H9 (cell line): ENCODE measurements at regions not wholly inside any gene's neighbourhood (a gene's known extent, or its start where the extent isn't known, plus 50 kb on each side); places are given as distances from the start of the nearest gene placed in this dataset.

Source experiments
- DNase-seq: peaks from one replicate; pipeline ENCODE4 v3.0.0-alpha.2; 2017
- H2AFZ ChIP-seq: one replicate; pipeline ENCODE4 v1.6.1; 2013; ENCODE audit warnings: mild to moderate bottlenecking, low read length, control low read depth, moderate library complexity
- H2AK5ac ChIP-seq: 2 replicates; pipeline ENCODE4 v1.6.1; 2013; ENCODE audit warnings: low read length, control low read depth, mixed read lengths; ENCODE audit not compliant: insufficient read length
- H2BK120ac ChIP-seq: one replicate; pipeline ENCODE4 v1.6.1; 2013; ENCODE audit warnings: low read depth, mild to moderate bottlenecking, low read length, control low read depth, inconsistent platforms; ENCODE audit not compliant: poor library complexity, severe bottlenecking
- H2BK12ac ChIP-seq: 2 replicates; pipeline ENCODE4 v1.6.1; 2013; ENCODE audit warnings: low read length, control low read depth, mixed read lengths, low read depth; ENCODE audit not compliant: insufficient read length
- H2BK15ac ChIP-seq: 2 replicates; pipeline ENCODE4 v1.6.1; 2013; ENCODE audit warnings: low read depth, low read length, control low read depth
- H2BK20ac ChIP-seq: one replicate; pipeline ENCODE4 v1.6.1; 2013; ENCODE audit warnings: low read depth, mild to moderate bottlenecking, low read length, control low read depth, inconsistent platforms; ENCODE audit not compliant: poor library complexity, severe bottlenecking
- H2BK5ac ChIP-seq: 2 replicates; pipeline ENCODE4 v1.6.1; 2013; ENCODE audit warnings: low read length, control low read depth, mixed read lengths; ENCODE audit not compliant: insufficient read length
- H3K14ac ChIP-seq: 2 replicates; pipeline ENCODE4 v1.6.1; 2013; ENCODE audit warnings: low read length, control low read depth; ENCODE audit not compliant: insufficient read depth
- H3K18ac ChIP-seq: 2 replicates; pipeline ENCODE4 v1.6.1; 2013; ENCODE audit warnings: low read depth, mild to moderate bottlenecking, mixed read lengths, low read length, control low read depth; ENCODE audit not compliant: insufficient read length
- H3K23ac ChIP-seq: 2 replicates; pipeline ENCODE4 v1.6.1; 2013; ENCODE audit warnings: low read length, control low read depth, mixed read lengths, low read depth; ENCODE audit not compliant: insufficient read length
- H3K23me2 ChIP-seq: 2 replicates; pipeline ENCODE4 v1.6.1; 2013; ENCODE audit warnings: low read depth, mild to moderate bottlenecking, mixed read lengths, low read length, control low read depth; ENCODE audit not compliant: insufficient read length, poor library complexity, severe bottlenecking
- H3K27ac ChIP-seq: 2 replicates; pipeline ENCODE4 v1.5.1; 2013; ENCODE audit warnings: low read length, control low read depth, mixed read lengths, low read depth; ENCODE audit not compliant: insufficient read length
- H3K27me3 ChIP-seq: 2 replicates; pipeline ENCODE4 v1.6.1; 2013; ENCODE audit warnings: low read length, control low read depth, inconsistent platforms; ENCODE audit not compliant: insufficient read depth
- H3K4ac ChIP-seq: 2 replicates; pipeline ENCODE4 v1.6.1; 2013; ENCODE audit warnings: low read depth, mild to moderate bottlenecking, control low read depth, inconsistent platforms, low read length, moderate library complexity
- H3K4me1 ChIP-seq: 2 replicates; pipeline ENCODE4 v1.6.1; 2013; ENCODE audit warnings: low read length, control low read depth, inconsistent platforms; ENCODE audit not compliant: insufficient read depth
- H3K4me2 ChIP-seq: 2 replicates; pipeline ENCODE4 v1.6.1; 2013; ENCODE audit warnings: low read length, control low read depth, mixed read lengths; ENCODE audit not compliant: insufficient read length, insufficient read depth
- H3K56ac ChIP-seq: 2 replicates; pipeline ENCODE4 v1.6.1; 2013; ENCODE audit warnings: low read depth, mild to moderate bottlenecking, mixed read lengths, low read length, control low read depth; ENCODE audit not compliant: insufficient read length
- H3K79me1 ChIP-seq: 2 replicates; pipeline ENCODE4 v1.6.1; 2013; ENCODE audit warnings: low read depth, mild to moderate bottlenecking, moderate library complexity, low read length, control low read depth, inconsistent platforms; ENCODE audit not compliant: insufficient read depth, poor library complexity, severe bottlenecking
- H3K79me2 ChIP-seq: 2 replicates; pipeline ENCODE4 v1.6.1; 2013; ENCODE audit warnings: low read length, control low read depth, inconsistent platforms; ENCODE audit not compliant: insufficient read depth
- H3K9ac ChIP-seq: 2 replicates; pipeline ENCODE4 v1.6.1; 2013; ENCODE audit warnings: low read length, control low read depth, mixed read lengths; ENCODE audit not compliant: insufficient read length; ENCODE audit errors: extremely low read depth
- H3K9me3 ChIP-seq: one replicate; pipeline ENCODE4 v1.6.1; 2013; ENCODE audit warnings: low read depth, low read length, inconsistent platforms; ENCODE audit not compliant: control insufficient read depth
- H3T11ph ChIP-seq: one replicate; pipeline ENCODE4 v1.6.1; 2013; ENCODE audit warnings: mild to moderate bottlenecking, low read length, control low read depth, inconsistent platforms
- H4K20me1 ChIP-seq: one replicate; pipeline ENCODE4 v1.6.1; 2013; ENCODE audit not compliant: control insufficient read depth, insufficient read length, insufficient read depth
- H4K5ac ChIP-seq: 2 replicates; pipeline ENCODE4 v1.6.1; 2013; ENCODE audit warnings: low read depth, mild to moderate bottlenecking, mixed read lengths, low read length, control low read depth; ENCODE audit not compliant: insufficient read length
- H4K8ac ChIP-seq: replicated peaks from 2 replicates; pipeline ENCODE4 v1.6.1; 2013; ENCODE audit warnings: low read length, control low read depth, mixed read lengths, low read depth; ENCODE audit not compliant: insufficient read length
- H4K91ac ChIP-seq: 2 replicates; pipeline ENCODE4 v1.6.1; 2013; ENCODE audit warnings: low read depth, mild to moderate bottlenecking, moderate library complexity, mixed read lengths, low read length, control low read depth; ENCODE audit not compliant: insufficient read length
- H3K27ac Mint-ChIP-seq, 3 experiments: 2 replicates in 2 of 3; 3 replicates in 1 of 3; pipeline ENCODE4 v1.8.0; 2020 to 2021; ENCODE audit warnings: mixed read lengths in 3 of 3, mild to moderate bottlenecking in 1 of 3, moderate library complexity in 1 of 3
- H3K27me3 Mint-ChIP-seq: 2 replicates; pipeline ENCODE4 v1.8.0; 2021; ENCODE audit warnings: low read depth, mild to moderate bottlenecking, moderate library complexity, mixed read lengths
- H3K36me3 Mint-ChIP-seq, 3 experiments: 2 replicates in 2 of 3; 3 replicates in 1 of 3; pipeline ENCODE4 v1.8.0; 2020 to 2021; ENCODE audit warnings: low read depth in 3 of 3, mixed read lengths in 3 of 3; ENCODE audit not compliant: insufficient read depth in 1 of 3
- H3K4me1 Mint-ChIP-seq, 2 experiments: 2 replicates each; pipeline ENCODE4 v1.8.0; 2020; ENCODE audit warnings: mixed read lengths in 2 of 2
- H3K4me3 Mint-ChIP-seq, 2 experiments: 2 replicates in 1 of 2; 3 replicates in 1 of 2; pipeline ENCODE4 v1.8.0; 2020 to 2021; ENCODE audit warnings: mild to moderate bottlenecking in 2 of 2, mixed read lengths in 2 of 2, moderate library complexity in 1 of 2
- H3K9me3 Mint-ChIP-seq, 2 experiments: 2 replicates in 1 of 2; 3 replicates in 1 of 2; pipeline ENCODE4 v1.8.0; 2020; ENCODE audit warnings: mild to moderate bottlenecking in 2 of 2, mixed read lengths in 2 of 2, moderate library complexity in 1 of 2
- CTCF ChIP-seq: fragments of 200-600 bp; sonication (generic); conservative IDR thresholded peaks from 3 replicates; pipeline ENCODE4 v1.8.0; 2021; ENCODE audit warnings: antibody characterized with exemption, mild to moderate bottlenecking

DNA sequence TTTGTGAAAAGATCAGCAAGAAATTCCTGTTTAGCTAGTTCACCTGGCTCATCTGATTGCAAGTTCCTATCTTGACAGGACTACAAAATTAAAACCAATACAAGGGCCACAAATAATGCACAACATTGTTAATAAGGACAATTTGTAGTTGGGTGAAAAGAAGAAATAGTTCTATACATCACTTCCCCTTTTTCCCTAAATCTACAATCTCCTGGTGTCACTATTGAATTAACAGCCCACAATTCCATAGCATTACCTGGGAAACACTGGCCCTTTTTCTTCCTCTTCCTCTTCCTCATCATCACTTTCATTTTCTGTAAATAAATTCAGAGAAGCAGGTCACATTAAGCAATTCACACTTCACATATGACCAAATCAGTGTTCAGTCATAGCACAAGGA, 366.9 kb downstream of the FAM72C start:
- H3K4ac ChIP-seq: no peak overlapping the region
- no peaks in the 10 kb centered on the region for H3K23me2 ChIP-seq
- H3T11ph ChIP-seq: no peak overlapping the region
- no peak overlapping the region for H4K8ac ChIP-seq
- no peak overlapping the region for H3K27ac ChIP-seq
- Mint-ChIP-seq H3K4me3 (no peak overlapping the region), H3K4me1 (no peaks in the 10 kb centered on the region), H3K27me3 (no peaks in the 10 kb centered on the region), H3K36me3 (peaks cover 12 to 45% (median 14%) of the 10 kb centered on the region in 3 experiments), H3K27ac (no peak overlapping the region), H3K9me3 (peaks cover 99% of the 10 kb centered on the region in 2 experiments)
- H4K20me1 ChIP-seq: no peaks in the 10 kb centered on the region
- no peaks in the 10 kb centered on the region for H3K4me1 ChIP-seq
- no peak overlapping the region for H3K56ac ChIP-seq
- no peak overlapping the region for H2BK15ac ChIP-seq
- H4K5ac ChIP-seq: no peak overlapping the region
- no peaks in the 10 kb centered on the region for H3K79me2 ChIP-seq
- H2BK120ac ChIP-seq: no peak overlapping the region
- H2BK12ac ChIP-seq: no peak overlapping the region
- no peak overlapping the region for H4K91ac ChIP-seq
- no peak overlapping the region for H3K14ac ChIP-seq
- H2BK5ac ChIP-seq: no peak overlapping the region
- H3K27me3 ChIP-seq: no peaks in the 10 kb centered on the region
- no peak overlapping the region for H3K23ac ChIP-seq
- no peak for TF ChIP-seq CTCF
- peaks cover 74% of the 10 kb centered on the region for H3K9me3 ChIP-seq
- no peaks in the 10 kb centered on the region for H3K79me1 ChIP-seq
- no peak overlapping the region for H2AK5ac ChIP-seq
- no peak overlapping the region for H2AFZ ChIP-seq
- H3K18ac ChIP-seq: no peak overlapping the region
- H3K9ac ChIP-seq: no peak overlapping the region
- no peak for DNase-seq
- no peak overlapping the region for H2BK20ac ChIP-seq
- no peak overlapping the region for H3K4me2 ChIP-seq
